GM23338 (cell line): ENCODE measurements at regions not wholly inside any gene's neighbourhood (a gene's known extent, or its start where the extent isn't known, plus 50 kb on each side); places are given as distances from the start of the nearest gene placed in this dataset.

Experiments
- ETS1 ChIP-seq: IDR thresholded peaks from 2 replicates; pipeline ENCODE4 v1.6.1; 2016; ENCODE audit warnings: antibody characterized with exemption
- EZH2 ChIP-seq: fragments of 200-600 bp; sonication (generic); IDR thresholded peaks from one replicate; pipeline ENCODE4 v1.8.0; 2017; ENCODE audit warnings: antibody characterized with exemption, mild to moderate bottlenecking, low read depth; ENCODE audit not compliant: unreplicated experiment
- EZH2phosphoT487 ChIP-seq: fragments of 200-600 bp; sonication (generic); IDR thresholded peaks from one replicate; pipeline ENCODE4 v1.8.1; 2018; ENCODE audit warnings: antibody characterized with exemption; ENCODE audit not compliant: unreplicated experiment
- JUNB ChIP-seq: IDR thresholded peaks from one replicate; pipeline ENCODE4 v1.6.1; 2016; ENCODE audit warnings: antibody characterized with exemption; ENCODE audit not compliant: unreplicated experiment
- NANOG ChIP-seq: IDR thresholded peaks from 2 replicates; pipeline ENCODE4 v1.6.1; 2016; ENCODE audit warnings: antibody characterized with exemption, borderline replicate concordance
- POLR2AphosphoS5 ChIP-seq: IDR thresholded peaks from 2 replicates; pipeline ENCODE4 v1.6.1; 2016; ENCODE audit warnings: antibody characterized with exemption, low read depth
- REST ChIP-seq: IDR thresholded peaks from one replicate; pipeline ENCODE4 v1.6.1; 2018; ENCODE audit warnings: antibody characterized with exemption; ENCODE audit not compliant: unreplicated experiment
- ZNF114 ChIP-seq: fragments of 250-450 bp; sonication (Bioruptor Pico); IDR thresholded peaks from 2 replicates; pipeline ENCODE4 v1.5.0; 2020; ENCODE audit warnings: mild to moderate bottlenecking, moderate library complexity
- ZNF462 ChIP-seq: fragments of 250-450 bp; sonication (Bioruptor Pico); IDR thresholded peaks from 2 replicates; pipeline ENCODE4 v1.5.0; 2020; ENCODE audit warnings: mild to moderate bottlenecking, moderate library complexity

GRCh38 chr2:118730405-118730804 lies 117.0 kb downstream of the EN1 start (continued):
- TF ChIP-seq ZNF462, result no peak
- TF ChIP-seq EZH2, result no peak
- no peak for TF ChIP-seq NANOG
- no peak for TF ChIP-seq ZNF114 (CRISPR knock-in tag)
- TF ChIP-seq JUNB, result no peak
- no peak for TF ChIP-seq EZH2phosphoT487
- no peak for TF ChIP-seq REST
- TF ChIP-seq ETS1, result no peak
- no peak for TF ChIP-seq POLR2AphosphoS5
